Neuronal stem cell (in vitro differentiated cells): ENCODE measurements at regions not wholly inside any gene's neighbourhood (a gene's known extent, or its start where the extent isn't known, plus 50 kb on each side); places are given as distances from the start of the nearest gene placed in this dataset.

Experiments used
- DNase-seq: peaks from one replicate; pipeline ENCODE4 v3.0.0-alpha.2; 2013; ENCODE audit warnings: low spot score
- H2AFZ ChIP-seq: one replicate; pipeline ENCODE4 v1.6.1; 2013; ENCODE audit warnings: mild to moderate bottlenecking, low read length, inconsistent platforms
- H2AK5ac ChIP-seq: 2 replicates; pipeline ENCODE4 v1.6.1; 2013; ENCODE audit warnings: low read depth, mild to moderate bottlenecking, inconsistent platforms, low read length, moderate library complexity, mixed read lengths
- H2BK120ac ChIP-seq: 2 replicates; pipeline ENCODE4 v1.6.1; 2013; ENCODE audit warnings: low read depth, mild to moderate bottlenecking, inconsistent platforms, low read length, moderate library complexity, mixed read lengths
- H2BK12ac ChIP-seq: one replicate; pipeline ENCODE4 v1.6.1; 2013; ENCODE audit warnings: low read length, inconsistent platforms
- H2BK15ac ChIP-seq: 2 replicates; pipeline ENCODE4 v1.6.1; 2013; ENCODE audit warnings: mild to moderate bottlenecking, low read length, inconsistent platforms, mixed read lengths
- H2BK5ac ChIP-seq: one replicate; pipeline ENCODE4 v1.6.1; 2013; ENCODE audit warnings: inconsistent platforms, mild to moderate bottlenecking, low read length, moderate library complexity
- H3K14ac ChIP-seq: one replicate; pipeline ENCODE4 v1.6.1; 2013; ENCODE audit warnings: low read length, inconsistent platforms
- H3K18ac ChIP-seq: 2 replicates; pipeline ENCODE4 v1.6.1; 2013; ENCODE audit warnings: low read length, inconsistent platforms
- H3K23ac ChIP-seq: 2 replicates; pipeline ENCODE4 v1.6.1; 2013; ENCODE audit warnings: low read depth, mild to moderate bottlenecking, mixed read lengths, low read length, inconsistent platforms; ENCODE audit not compliant: poor library complexity
- H3K27ac ChIP-seq: replicated peaks from 3 replicates; pipeline ENCODE4 v1.5.1; 2013; ENCODE audit warnings: low read length, inconsistent platforms
- H3K27me3 ChIP-seq, 3 experiments: 2 replicates each; pipeline ENCODE4 v1.6.1; 2013; ENCODE audit warnings: low read length in 3 of 3, mild to moderate bottlenecking in 2 of 3, inconsistent platforms in 1 of 3, low read depth in 1 of 3, mixed read lengths in 1 of 3, moderate library complexity in 1 of 3; ENCODE audit not compliant: control insufficient read depth in 3 of 3, insufficient read depth in 3 of 3
- H3K36me3 ChIP-seq, 2 donors: replicated peaks in 1 of 2; 2 replicates each; pipeline ENCODE4 v1.6.1; 2013; ENCODE audit warnings: low read length in 2 of 2; ENCODE audit not compliant: control insufficient read depth in 2 of 2, insufficient read depth in 2 of 2
- H3K4ac ChIP-seq: 2 replicates; pipeline ENCODE4 v1.6.1; 2013; ENCODE audit warnings: inconsistent platforms, mild to moderate bottlenecking, low read length, moderate library complexity
- H3K4me1 ChIP-seq, 2 donors: 1 replicate in 1 of 2; 2 replicates in 1 of 2; pipeline ENCODE4 v1.6.1; 2013; ENCODE audit warnings: low read length in 2 of 2, low read depth in 1 of 2; ENCODE audit not compliant: control insufficient read depth in 2 of 2, insufficient read depth in 1 of 2
- H3K4me2 ChIP-seq: one replicate; pipeline ENCODE4 v1.6.1; 2013; ENCODE audit warnings: mild to moderate bottlenecking, low read length, inconsistent platforms; ENCODE audit not compliant: insufficient read depth, poor library complexity, severe bottlenecking
- H3K4me3 ChIP-seq, 2 donors: 2 replicates each; pipeline ENCODE4 v1.5.1; 2013; ENCODE audit warnings: low read length in 2 of 2, mild to moderate bottlenecking in 2 of 2, inconsistent platforms in 1 of 2, moderate library complexity in 1 of 2
- H3K79me1 ChIP-seq: one replicate; pipeline ENCODE4 v1.6.1; 2013; ENCODE audit warnings: low read depth, mild to moderate bottlenecking, inconsistent platforms, low read length, moderate library complexity
- H3K9ac ChIP-seq: one replicate; pipeline ENCODE4 v1.6.1; 2013; ENCODE audit warnings: mild to moderate bottlenecking, low read depth, low read length, inconsistent platforms; ENCODE audit not compliant: poor library complexity
- H3K9me3 ChIP-seq, 2 donors: replicated peaks in 1 of 2; 2 replicates each; pipeline versions ENCODE3 to v1.6.1; 2013; ENCODE audit warnings: low read length in 2 of 2, mild to moderate bottlenecking in 2 of 2, inconsistent platforms in 1 of 2, low read depth in 1 of 2, mixed read lengths in 1 of 2, moderate library complexity in 1 of 2; ENCODE audit not compliant: control insufficient read depth in 2 of 2, insufficient read depth in 1 of 2
- H4K8ac ChIP-seq: one replicate; pipeline ENCODE4 v1.6.1; 2013; ENCODE audit warnings: low read depth, mild to moderate bottlenecking, inconsistent platforms, low read length, moderate library complexity
- H4K91ac ChIP-seq: one replicate; pipeline ENCODE4 v1.6.1; 2013; ENCODE audit warnings: low read length, low read depth, mild to moderate bottlenecking, inconsistent platforms; ENCODE audit not compliant: poor library complexity
- WGBS, 2 donors: extraction: QIAGEN DNeasy Blood & Tissue Kit; methylation state at CpG; one replicate each; pipeline ENCODE4 v1.1.7; 2013; ENCODE audit warnings: missing lambda C conversion rate in 2 of 2, mixed read lengths in 1 of 2; ENCODE audit not compliant: insufficient read length in 2 of 2, insufficient replicate concordance in 1 of 2; ENCODE audit errors: extremely low coverage in 2 of 2; 5-methylcytosine and 5-hydroxymethylcytosine counted together

GRCh38 chr18:72634500-72634899, 90.4 kb upstream of the CBLN2 start:
- Histone ChIP-seq H3K4me1 (no peaks in the 10 kb centered on the region), H3K9me3 (no peaks in the 10 kb centered on the region), H2BK12ac (no peak overlapping the region), H3K18ac (no peak overlapping the region), H4K91ac (no peak overlapping the region), H3K9ac (no peak overlapping the region), H3K27ac (no peak overlapping the region), H2AFZ (no peak overlapping the region), H2BK15ac (no peak overlapping the region), H2AK5ac (no peak overlapping the region), H3K4ac (no peak overlapping the region), H3K4me2 (no peak overlapping the region), H3K27me3 (no peaks in the 10 kb centered on the region), H4K8ac (no peak overlapping the region), H2BK5ac (no peak overlapping the region), H3K36me3 (no peaks in the 10 kb centered on the region), H3K14ac (no peak overlapping the region), H3K23ac (no peak overlapping the region), H3K4me3 (no peak overlapping the region), H2BK120ac (no peak overlapping the region), H3K79me1 (no peaks in the 10 kb centered on the region)
- no peak for DNase-seq
- no CpG with 5 or more reads among the region's 2 CpGs for WGBS, 2 donors

GRCh38 chr18:72630991-72631390, 86.8 kb upstream of the CBLN2 start:
- Histone ChIP-seq H2BK15ac (no peak overlapping the region), H3K36me3 (no peaks in the 10 kb centered on the region), H2AK5ac (no peak overlapping the region), H2BK120ac (no peak overlapping the region), H3K18ac (no peak overlapping the region), H3K23ac (no peak overlapping the region), H2BK5ac (no peak overlapping the region), H3K27ac (no peak overlapping the region), H3K27me3 (no peaks in the 10 kb centered on the region), H4K91ac (no peak overlapping the region), H2AFZ (no peak overlapping the region), H2BK12ac (no peak overlapping the region), H3K4me3 (no peak overlapping the region), H3K9me3 (no peaks in the 10 kb centered on the region), H3K4ac (no peak overlapping the region), H3K14ac (no peak overlapping the region), H3K9ac (no peak overlapping the region), H4K8ac (no peak overlapping the region), H3K4me2 (no peak overlapping the region), H3K4me1 (no peaks in the 10 kb centered on the region), H3K79me1 (no peaks in the 10 kb centered on the region)
- no CpG with 5 or more reads among the region's 5 CpGs for WGBS, 2 donors
- no peak for DNase-seq

- peaks cover 0 to 1% of the 10 kb centered on the region in 2 donors for H3K4me1 ChIP-seq
- H4K91ac ChIP-seq = no peak overlapping the region
- no peak overlapping the region for H3K4me2 ChIP-seq
- H3K9me3 ChIP-seq = no peaks in the 10 kb centered on the region
- no peak overlapping the region for H2AFZ ChIP-seq
- H2BK5ac ChIP-seq = no peak overlapping the region
- H3K9ac ChIP-seq = no peak overlapping the region
- no peak overlapping the region for H3K4me3 ChIP-seq
- no peak overlapping the region for H2BK15ac ChIP-seq
- no peak overlapping the region for H3K27ac ChIP-seq
- WGBS, 2 donors = no CpG with 5 or more reads among the region's 4 CpGs
- H2BK12ac ChIP-seq = no peak overlapping the region
- H3K79me1 ChIP-seq = no peaks in the 10 kb centered on the region
- H3K14ac ChIP-seq = no peak overlapping the region
- no peak overlapping the region for H3K4ac ChIP-seq
- H3K36me3 ChIP-seq = no peaks in the 10 kb centered on the region
- H3K18ac ChIP-seq = no peak overlapping the region
- H4K8ac ChIP-seq = no peak overlapping the region
- H3K23ac ChIP-seq = no peak overlapping the region
- DNase-seq = no peak
- H3K27me3 ChIP-seq = no peaks in the 10 kb centered on the region
- no peak overlapping the region for H2AK5ac ChIP-seq
- H2BK120ac ChIP-seq = no peak overlapping the region
These were observed 79.3 kb upstream of the CBLN2 start for GRCh38 chr18:72623444-72623843.

- peaks cover 2 to 4% of the 10 kb centered on the region in 2 donors for H3K4me1 ChIP-seq
- H3K4me3 ChIP-seq = no peak overlapping the region
- no peak overlapping the region for H3K4me2 ChIP-seq
- H2BK15ac ChIP-seq = no peak overlapping the region
- H4K91ac ChIP-seq = no peak overlapping the region
- H3K14ac ChIP-seq = no peak overlapping the region
- H2BK5ac ChIP-seq = no peak overlapping the region
- H2BK120ac ChIP-seq = no peak overlapping the region
- DNase-seq = no peak
- no peak overlapping the region for H3K9ac ChIP-seq
- no peak overlapping the region for H3K23ac ChIP-seq
- H2BK12ac ChIP-seq = no peak overlapping the region
- no peaks in the 10 kb centered on the region for H3K79me1 ChIP-seq
- no peak overlapping the region for H3K27ac ChIP-seq
- H3K9me3 ChIP-seq = peaks cover 0 to 1% of the 10 kb centered on the region in 2 donors
- H3K36me3 ChIP-seq = no peaks in the 10 kb centered on the region
- no peaks in the 10 kb centered on the region for H3K27me3 ChIP-seq
- WGBS, 2 donors = no CpG with 5 or more reads among the region's 4 CpGs
- H3K4ac ChIP-seq = no peak overlapping the region
- no peak overlapping the region for H2AK5ac ChIP-seq
- H4K8ac ChIP-seq = no peak overlapping the region
- H3K18ac ChIP-seq = no peak overlapping the region
- peak overlapping the region; percentile 40 for H2AFZ ChIP-seq
These were observed 69.4 kb upstream of the CBLN2 start for GRCh38 chr18:72613534-72613930.
